ENCODE measurements at regions not wholly inside any gene's neighbourhood (a gene's known extent, or its start where the extent isn't known, plus 50 kb on each side); places are given as distances from the start of the nearest gene placed in this dataset.

GRCh38 chr14:66114071-66114470 is 372.1 kb upstream of the CCDC196 start:
- TF ChIP-seq USF2 (IDR thresholded peaks at IDR 0.05; ENCODE audit: low read depth, low read length), result no peak
- no peak for TF ChIP-seq CTCF (conservative IDR thresholded peaks at IDR 0.05; ENCODE audit: low read depth, low read length)
- TF ChIP-seq MXI1 (IDR thresholded peaks at IDR 0.05; ENCODE audit: borderline replicate concordance, low read depth, low read length), result no peak
- no peak for TF ChIP-seq CHD1 (IDR thresholded peaks at IDR 0.05; ENCODE audit: low read depth, low read length)
- TF ChIP-seq BHLHE40 (IDR thresholded peaks at IDR 0.05; ENCODE audit: low read depth, low read length), result no peak
- TF ChIP-seq RAD21 (IDR thresholded peaks at IDR 0.05; ENCODE audit: low read length), result no peak
- no peak for TF ChIP-seq CEBPB (IDR thresholded peaks at IDR 0.05; ENCODE audit: low read depth, low read length)
- TF ChIP-seq SMC3 (IDR thresholded peaks at IDR 0.05; ENCODE audit: low read depth, low read length), result no peak
- no peak for TF ChIP-seq RFX5 (IDR thresholded peaks at IDR 0.05; ENCODE audit: low read depth, low read length)
- TF ChIP-seq ELK1 (IDR thresholded peaks at IDR 0.05; ENCODE audit: borderline replicate concordance, low read depth, low read length), result no peak
- TF ChIP-seq RCOR1 (IDR thresholded peaks at IDR 0.05; ENCODE audit: insufficient replicate concordance, low read length), result no peak
- no peak for TF ChIP-seq POLR2A (IDR thresholded peaks at IDR 0.05; ENCODE audit: low read depth, low read length)
